Adrenal gland (tissue), 9 donors: ENCODE measurements at regions not wholly inside any gene's neighbourhood (a gene's known extent, or its start where the extent isn't known, plus 50 kb on each side); places are given as distances from the start of the nearest gene placed in this dataset.

Source experiments
- DNase-seq, 7 donors: peaks; one replicate each; pipeline ENCODE4 v3.0.0-alpha.2; 2019 to 2020
- H3K27ac ChIP-seq, 5 donors: fragments of 200-600 bp; sonication (generic) in 4 of 5; 1 replicate in 3 of 5; 2 replicates in 2 of 5; pipeline versions ENCODE4 v1.5.1 to v1.8.0; 2016 to 2020; ENCODE audit warnings: mild to moderate bottlenecking in 1 of 5
- H3K27me3 ChIP-seq: fragments of 200-600 bp; 2 replicates; pipeline ENCODE4 v1.8.0; 2021
- H3K36me3 ChIP-seq, 2 donors: fragments of 200-600 bp; replicated peaks in 1 of 2; 1 replicate in 1 of 2; 2 replicates in 1 of 2; pipeline versions ENCODE4 v1.5.1 to v1.8.0; 2018 to 2022
- H3K4me1 ChIP-seq, 2 donors: fragments of 200-600 bp; replicated peaks in 1 of 2; 1 replicate in 1 of 2; 2 replicates in 1 of 2; pipeline versions ENCODE4 v1.5.1 to v1.8.0; 2018 to 2021
- H3K4me3 ChIP-seq, 4 donors: fragments of 200-600 bp; sonication (generic) in 3 of 4; one replicate each; pipeline ENCODE4 v1.5.1; 2016 to 2018
- H3K9me3 ChIP-seq, 3 donors: fragments of 200-600 bp; sonication (generic) in 1 of 3; replicated peaks in 1 of 3; 1 replicate in 2 of 3; 2 replicates in 1 of 3; pipeline versions ENCODE4 v1.5.1 to v1.8.0; 2016 to 2021
- CTCF ChIP-seq, 6 experiments: fragments of 450-650 bp in 4 of 6; fragments of 200-600 bp in 2 of 6; sonication (generic) in 1 of 6; IDR thresholded peaks; 1 replicate in 5 of 6; 2 replicates in 1 of 6; pipeline versions ENCODE4 v1.5.1 to v1.8.0; 2016 to 2021; ENCODE audit warnings: antibody characterized with exemption in 6 of 6, mild to moderate bottlenecking in 2 of 6, moderate library complexity in 1 of 6
- POLR2A ChIP-seq, 2 donors: fragments of 450-650 bp; IDR thresholded peaks; one replicate each; pipeline ENCODE4 v1.6.1; 2017; ENCODE audit warnings: antibody characterized with exemption in 2 of 2, mild to moderate bottlenecking in 2 of 2, moderate library complexity in 1 of 2
- WGBS, 4 donors: extraction: QIAGEN DNeasy Blood & Tissue Kit in 2 of 4; methylation state at CpG; one replicate each; pipeline versions ENCODE4 v1.1.5 to v1.1.7; 2013 to 2017; 5-methylcytosine and 5-hydroxymethylcytosine counted together
- intact Hi-C, 2 donors: fragments of 100-400 bp; cut with DNase I; formaldehyde crosslinking; loops; one replicate each; pipeline versions ENCODE4 v1.14.1 to v1.15.0; 2022 to 2023
- donor health status: healthy with polysubstance abuse.
- donor health status: Bipolar disorder and iron deficiency.
- donor health status: DM: yes; HTN: yes; CAD: no.
- donor health status: DM: no; HTN: no; CAD: no.
- donor health status: DM: no; HTN: no; CAD: no.

GRCh38 chr13:111541752-111542529 is 221.5 kb downstream of the TEX29 start:
- Histone ChIP-seq H3K4me1 (no peaks in the 10 kb centered on the region), H3K9me3 (no peaks in the 10 kb centered on the region), H3K27me3 (peaks cover 8% of the 10 kb centered on the region), H3K36me3 (no peaks in the 10 kb centered on the region), H3K27ac (no peak overlapping the region), H3K4me3 (no peak overlapping the region)
- 70 to 77% (median 75%) methylated on average over 13 to 15 of the region's 15 CpGs for WGBS, 4 donors
- no peak for DNase-seq
- TF ChIP-seq CTCF (IDR thresholded peaks at IDR 0.05) (no peak), POLR2A (IDR thresholded peaks at IDR 0.05) (no peak)
- intact Hi-C loops, result no loop called here

GRCh38 chr13:111542530-111543341 is 222.3 kb downstream of the TEX29 start:
- Histone ChIP-seq H3K9me3 (no peaks in the 10 kb centered on the region), H3K36me3 (no peaks in the 10 kb centered on the region), H3K27ac (no peak overlapping the region), H3K4me3 (no peak overlapping the region), H3K4me1 (no peaks in the 10 kb centered on the region), H3K27me3 (peaks cover 8% of the 10 kb centered on the region)
- intact Hi-C loops, result no loop called here
- 77 to 86% (median 82%) methylated on average over 11 to 14 of the region's 14 CpGs for WGBS, 4 donors
- no peak for DNase-seq
- no peak for TF ChIP-seq CTCF (IDR thresholded peaks at IDR 0.05)
- TF ChIP-seq POLR2A (IDR thresholded peaks at IDR 0.05), result no peak

DNA sequence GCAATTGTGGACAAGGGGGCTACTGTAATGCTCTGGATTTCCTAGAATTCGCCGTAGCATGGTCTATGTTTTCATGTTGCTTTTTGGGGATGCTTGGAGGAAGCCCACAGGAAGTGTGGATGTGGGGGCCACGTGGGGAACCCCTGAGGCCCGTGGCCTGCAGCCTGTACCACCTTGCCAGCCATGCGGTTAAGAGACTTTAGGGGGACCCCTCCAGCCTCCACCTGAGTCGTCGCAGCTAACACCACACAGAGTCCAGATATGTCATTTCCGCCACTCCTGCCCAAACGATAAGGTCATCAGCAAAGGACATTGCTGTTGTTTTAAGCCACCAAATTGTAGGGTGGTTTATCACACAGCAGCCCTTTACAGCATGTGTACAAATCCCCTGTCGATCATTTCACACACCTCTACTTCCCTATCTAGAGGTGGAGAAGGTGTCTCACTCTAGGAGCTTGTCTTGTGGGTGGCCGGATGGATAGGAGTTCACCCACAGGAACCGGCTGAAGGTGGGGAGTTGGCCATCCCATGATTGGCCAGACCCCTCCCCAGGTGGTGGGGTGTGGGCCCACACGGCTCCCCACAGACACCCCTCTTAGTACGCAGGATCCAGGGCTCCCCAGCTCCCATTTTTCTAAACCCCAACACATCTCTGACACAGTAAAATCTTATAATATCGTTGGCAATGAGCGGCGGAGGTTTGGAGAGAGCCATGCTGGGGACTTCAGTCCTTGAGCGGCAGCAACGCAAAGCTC is 226.7 kb downstream of the TEX29 start:
- WGBS, 4 donors, result 74 to 88% (median 81%) methylated on average over 11 to 19 of the region's 19 CpGs
- intact Hi-C loops, result no loop called here
- no peaks in the 10 kb centered on the region for H3K27me3 ChIP-seq
- no peaks in the 10 kb centered on the region for H3K4me1 ChIP-seq
- H3K9me3 ChIP-seq, result no peaks in the 10 kb centered on the region
- H3K4me3 ChIP-seq, result no peak overlapping the region
- TF ChIP-seq POLR2A (IDR thresholded peaks at IDR 0.05) (no peak), CTCF (IDR thresholded peaks at IDR 0.05) (no peak)
- no peak for DNase-seq
- no peak overlapping the region for H3K27ac ChIP-seq
- H3K36me3 ChIP-seq, result no peaks in the 10 kb centered on the region

GRCh38 chr13:111547726-111548273 is 227.4 kb downstream of the TEX29 start:
- intact Hi-C loops, result no loop called here
- no peaks in the 10 kb centered on the region for H3K36me3 ChIP-seq
- no peak for TF ChIP-seq POLR2A (IDR thresholded peaks at IDR 0.05)
- no peak for TF ChIP-seq CTCF (IDR thresholded peaks at IDR 0.05)
- no peaks in the 10 kb centered on the region for H3K9me3 ChIP-seq
- no peak overlapping the region for H3K27ac ChIP-seq
- H3K27me3 ChIP-seq, result no peaks in the 10 kb centered on the region
- no peaks in the 10 kb centered on the region for H3K4me1 ChIP-seq
- no peak for DNase-seq
- 87 to 93% (median 89%) methylated on average over 19 to 40 of the region's 40 CpGs for WGBS, 4 donors
- no peak overlapping the region for H3K4me3 ChIP-seq
